NOMO-1 treated with DMSO at 0.1 percent for 48 hours (cell line): ENCODE measurements at regions not wholly inside any gene's neighbourhood (a gene's known extent, or its start where the extent isn't known, plus 50 kb on each side); places are given as distances from the start of the nearest gene placed in this dataset.

Source experiments
- DNase-seq: peaks from one replicate; lab custom pipeline; 2025; ENCODE audit not compliant: unreplicated experiment; lab: John Stamatoyannopoulos, UW

DNA sequence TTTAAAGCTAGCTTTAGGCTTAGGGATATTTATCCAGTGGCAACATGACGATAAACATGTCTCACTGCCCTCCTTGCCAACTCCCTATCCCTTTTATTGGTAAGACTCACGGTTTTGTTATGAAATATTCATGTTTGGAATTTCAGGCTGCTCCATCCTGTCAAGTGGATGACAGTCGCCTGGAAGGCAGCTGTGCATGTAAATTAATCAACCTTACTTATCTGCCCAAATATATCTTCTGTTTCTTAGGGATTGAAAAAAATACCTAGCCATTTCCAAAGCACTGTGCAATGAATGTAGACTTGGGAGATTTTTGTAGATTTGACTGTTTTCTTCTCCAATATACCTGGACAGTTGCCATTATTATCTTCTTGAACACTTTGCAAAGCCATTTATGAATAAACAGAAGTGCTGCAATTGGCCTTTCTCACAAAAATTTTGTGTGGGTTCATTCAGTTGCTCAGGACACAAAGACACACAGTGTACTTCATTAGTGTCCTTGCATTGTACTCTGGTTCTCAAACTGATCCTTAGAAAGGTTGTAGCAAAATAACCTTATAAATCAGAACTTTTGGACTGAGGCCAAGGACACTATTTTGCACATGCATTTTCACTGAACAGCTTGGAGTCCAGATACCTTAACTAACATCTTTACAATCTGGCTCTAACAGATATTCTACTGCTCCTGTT, 889.4 kb upstream of the SEMA6A start:
- DNase-seq = no peak

DNA sequence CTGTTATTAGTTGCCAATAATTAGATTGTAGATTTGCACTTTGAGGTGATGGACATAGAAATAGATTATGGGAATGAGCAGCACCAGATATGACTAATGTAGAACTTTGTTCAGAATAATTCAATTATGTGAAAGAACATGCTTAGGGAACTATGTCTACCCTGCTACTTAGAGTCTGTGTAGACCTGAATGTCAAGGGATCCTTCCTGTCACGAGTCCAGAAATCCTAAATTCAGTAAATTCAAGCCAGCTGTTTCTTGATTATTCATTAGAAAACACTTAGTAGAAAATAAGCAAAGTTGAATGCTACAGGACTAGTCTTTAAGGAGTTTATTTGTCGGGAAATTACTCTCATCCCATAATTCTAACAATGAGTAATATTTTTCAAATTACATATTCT, 887.3 kb upstream of the SEMA6A start:
- DNase-seq = no peak

DNA sequence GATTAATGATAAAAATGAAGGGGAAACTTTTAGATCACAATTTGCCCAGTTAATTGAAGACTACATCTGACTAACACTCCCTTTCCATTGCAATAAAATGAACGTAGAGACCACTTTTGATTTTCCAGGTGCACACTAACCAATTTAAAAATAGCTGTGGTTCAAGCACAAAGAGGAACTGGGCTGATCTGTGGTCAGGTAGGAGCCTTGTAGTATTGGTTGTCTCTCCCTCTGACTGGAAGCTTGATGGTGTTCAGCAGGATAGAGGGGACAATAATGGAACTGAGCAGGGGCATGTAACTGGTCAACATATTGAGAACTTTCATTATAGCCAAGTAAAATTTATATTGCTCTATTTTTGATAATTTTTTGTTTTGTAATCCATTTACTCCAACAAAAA, 886.8 kb upstream of the SEMA6A start:
- DNase-seq = no peak

DNA sequence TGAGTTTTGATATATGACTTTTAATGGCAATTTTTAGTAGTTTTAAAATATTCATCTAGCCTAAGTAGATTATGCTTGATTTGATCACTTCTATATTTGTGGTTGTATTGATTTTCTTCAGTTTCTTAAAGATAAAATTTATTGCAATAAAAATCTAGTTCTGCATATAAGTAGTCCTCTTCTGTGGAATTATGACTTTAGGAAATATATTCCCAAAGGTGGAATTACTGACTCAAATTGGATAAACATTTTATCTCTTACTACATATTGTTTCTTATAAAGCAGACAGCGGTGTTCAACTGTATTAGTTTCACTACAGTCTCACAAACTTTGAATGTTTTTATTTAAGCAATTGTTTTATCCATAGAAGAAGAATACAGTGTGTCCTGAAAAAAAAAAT, 883.0 kb upstream of the SEMA6A start:
- no peak for DNase-seq

DNA sequence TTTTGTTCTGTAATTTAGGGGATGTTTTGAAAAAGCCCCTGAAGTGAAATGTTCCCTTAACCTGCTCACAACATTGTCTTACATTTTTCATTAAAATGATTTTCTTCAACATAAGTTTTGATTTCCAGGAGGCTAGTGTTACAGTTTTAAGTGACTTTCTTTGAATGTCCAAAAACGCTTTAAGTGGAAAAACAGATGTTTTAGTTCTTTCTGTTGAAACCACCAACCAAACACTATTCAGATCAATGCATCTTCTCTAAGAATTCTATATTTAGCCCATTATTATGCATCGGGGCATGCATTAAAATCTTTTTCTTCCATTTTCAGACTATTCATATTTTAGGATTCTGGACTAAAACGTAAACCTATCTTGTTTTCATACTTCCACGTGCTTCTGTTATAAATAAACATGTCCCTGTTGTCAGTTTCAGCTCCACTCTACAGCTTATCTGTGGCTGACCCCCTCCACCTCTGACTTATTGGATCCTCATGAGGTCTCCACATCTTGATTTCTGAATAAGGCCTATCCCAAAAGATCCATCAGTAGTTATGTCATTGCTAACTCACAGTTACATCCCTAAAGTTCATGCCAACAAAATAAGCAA, 882.3 kb upstream of the SEMA6A start:
- no peak for DNase-seq

DNA sequence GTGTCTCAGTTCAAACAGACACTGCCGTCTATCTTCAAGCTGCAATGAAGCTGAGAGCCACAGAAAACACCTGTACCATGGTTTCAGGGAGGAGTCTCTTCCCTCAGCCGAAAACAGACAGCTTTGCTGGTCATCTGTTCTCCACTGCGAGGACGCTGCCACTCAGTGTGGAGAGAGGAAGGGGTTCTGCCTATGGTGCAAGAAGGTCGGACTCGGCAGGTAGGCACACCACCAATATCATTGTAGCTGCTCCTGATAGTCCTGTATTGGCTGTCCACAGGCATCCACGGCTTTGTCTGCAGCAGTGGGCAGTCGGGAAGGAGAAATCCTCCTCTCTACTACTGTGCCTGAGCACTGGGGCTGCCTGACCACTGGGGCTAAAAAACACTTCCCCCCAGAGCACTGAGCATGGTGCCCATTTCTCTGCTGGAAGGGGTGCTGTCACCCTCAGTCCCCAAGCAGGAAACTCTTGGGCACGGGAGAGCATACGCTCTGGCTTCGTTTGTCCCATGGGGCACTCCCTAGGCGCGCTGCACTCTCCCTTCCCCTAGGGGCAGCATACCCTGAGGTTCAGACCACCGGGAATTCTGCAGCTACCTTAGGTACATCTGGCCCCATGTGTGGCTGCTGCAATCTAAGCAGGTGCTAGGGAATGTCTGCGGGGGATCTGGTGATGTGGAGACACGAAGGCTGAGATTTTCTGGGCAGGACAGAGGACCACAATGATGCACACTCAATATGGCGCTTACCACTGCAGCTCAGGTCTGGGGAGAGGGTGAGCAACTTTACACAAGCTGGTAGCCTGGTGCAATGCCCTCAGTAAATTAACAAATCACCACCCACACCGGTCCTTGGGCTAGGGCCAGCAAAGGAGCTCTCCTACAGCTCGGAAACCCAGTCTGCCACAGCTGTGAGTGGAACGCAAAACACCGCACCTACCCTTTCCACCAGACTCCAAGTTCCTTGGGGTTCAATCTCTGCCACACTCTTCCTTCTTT, 880.9 kb upstream of the SEMA6A start:
- no peak for DNase-seq

DNA sequence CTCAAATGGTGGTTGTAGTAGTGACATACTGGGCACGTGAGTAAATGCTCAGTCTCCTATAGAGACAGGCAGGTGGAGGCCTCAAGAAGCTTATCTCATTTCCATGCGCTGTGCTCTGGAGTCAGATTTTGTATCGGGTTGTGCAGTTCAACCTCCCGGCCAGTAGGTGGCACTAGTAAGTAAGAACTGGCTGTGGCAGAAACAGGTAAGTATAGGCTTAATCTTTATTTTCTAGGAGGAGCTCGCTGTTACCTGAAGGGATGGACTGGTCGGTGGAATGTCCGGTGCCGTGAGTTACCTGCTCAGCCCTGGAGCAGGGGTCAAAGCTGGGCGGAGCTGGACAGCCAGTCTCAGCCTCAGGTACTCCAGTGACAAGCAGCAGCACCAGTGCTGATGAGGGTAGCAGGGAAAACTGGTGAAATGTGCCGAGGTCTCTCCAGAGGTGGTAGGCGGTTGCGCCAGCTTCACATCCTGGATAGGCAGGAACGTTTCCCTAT, 880.1 kb upstream of the SEMA6A start:
- peak; percentile 22 for DNase-seq

DNA sequence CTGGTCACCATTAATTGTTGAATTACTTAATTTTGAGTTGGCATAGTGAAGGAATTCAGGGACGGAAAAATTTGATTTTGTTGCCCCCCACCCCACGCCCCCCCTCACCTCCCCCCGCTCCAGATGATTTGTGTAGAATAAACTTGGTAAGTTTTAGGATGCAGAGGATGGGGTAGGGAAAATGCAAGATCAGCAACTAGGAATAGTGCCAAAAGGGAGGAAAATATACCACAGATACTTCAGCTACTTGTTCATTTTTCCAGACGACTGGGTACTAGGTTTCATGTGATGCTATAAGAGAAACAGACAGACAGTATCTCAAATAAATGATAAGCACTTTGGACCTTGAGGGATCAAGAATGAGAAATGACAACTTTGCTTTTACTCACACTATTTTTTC, 862.2 kb upstream of the SEMA6A start:
- no peak for DNase-seq

DNA sequence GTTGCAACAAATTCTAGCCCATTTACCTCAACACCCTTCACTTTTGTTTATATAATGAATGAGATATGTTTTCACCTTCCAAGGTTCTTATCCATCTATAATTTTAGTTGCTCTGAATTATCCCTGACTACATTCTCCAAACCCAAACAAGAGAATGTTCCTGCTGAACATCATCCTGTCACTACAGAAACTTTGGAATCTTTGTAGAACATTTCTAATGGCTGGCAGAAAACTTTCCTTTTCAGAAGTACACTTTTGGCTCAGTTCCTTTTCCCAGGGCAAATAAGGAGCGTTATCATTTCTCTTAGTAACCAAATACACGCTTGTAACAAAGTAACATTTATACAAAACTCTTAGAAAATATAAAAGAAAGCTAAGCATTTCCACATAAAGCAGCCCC, 860.6 kb upstream of the SEMA6A start:
- DNase-seq = no peak

DNA sequence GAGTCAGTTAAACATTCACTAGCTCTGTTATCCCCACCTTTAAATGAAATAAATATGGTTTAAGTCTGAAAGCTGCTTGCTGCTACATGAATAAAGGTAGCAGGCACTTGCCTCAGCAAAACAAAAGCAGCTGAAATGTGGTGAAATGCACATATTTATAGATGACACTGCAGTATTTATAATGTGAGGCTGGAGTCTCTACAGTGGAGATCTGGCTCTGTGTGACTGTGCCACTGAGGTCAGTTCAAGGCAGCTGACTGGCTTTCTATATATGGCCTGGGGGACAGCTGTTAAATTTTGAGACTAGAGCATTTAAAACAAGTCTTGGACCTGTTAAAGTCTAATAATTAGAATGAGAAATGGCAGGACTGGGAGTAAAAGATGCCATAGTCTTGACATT, 859.6 kb upstream of the SEMA6A start:
- no peak for DNase-seq

DNA sequence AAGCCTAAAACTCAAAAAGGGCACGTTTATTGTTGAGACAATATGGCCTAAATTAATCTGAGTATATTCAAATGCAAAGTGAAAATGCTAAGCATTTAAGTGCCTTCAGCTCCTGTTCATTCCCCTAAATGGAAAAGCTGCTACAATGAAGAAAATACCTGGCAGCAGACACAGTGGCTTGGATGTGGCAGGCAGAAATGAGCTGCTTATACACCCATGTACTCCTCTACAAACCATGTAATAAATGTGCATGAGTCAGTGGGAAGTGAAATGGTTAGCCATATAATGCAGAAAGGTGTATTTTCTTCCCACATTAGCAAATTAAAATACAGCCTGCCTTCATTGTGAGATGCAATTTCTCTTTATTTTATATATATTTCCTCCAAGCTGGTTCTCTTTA, 859.2 kb upstream of the SEMA6A start:
- no peak for DNase-seq

DNA sequence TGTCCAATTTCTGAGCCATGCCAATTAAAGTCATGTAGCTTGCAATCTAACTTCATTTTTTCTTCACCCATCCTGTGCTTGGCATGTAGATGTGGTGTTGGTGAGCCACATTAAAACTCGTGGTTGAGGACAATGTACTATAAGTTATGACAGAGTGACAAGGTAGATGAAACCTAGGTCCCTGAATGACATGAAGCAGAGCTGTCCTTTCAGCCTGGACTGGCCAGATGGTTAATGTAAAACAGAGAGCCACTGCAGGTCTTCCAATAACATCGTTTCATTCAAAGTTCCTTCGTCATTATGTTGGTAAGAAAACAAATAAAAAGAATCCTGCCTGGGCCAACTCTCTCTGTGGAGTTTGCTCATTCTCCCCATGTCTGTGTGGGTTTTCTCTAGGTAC, 856.5 kb upstream of the SEMA6A start:
- DNase-seq = no peak

DNA sequence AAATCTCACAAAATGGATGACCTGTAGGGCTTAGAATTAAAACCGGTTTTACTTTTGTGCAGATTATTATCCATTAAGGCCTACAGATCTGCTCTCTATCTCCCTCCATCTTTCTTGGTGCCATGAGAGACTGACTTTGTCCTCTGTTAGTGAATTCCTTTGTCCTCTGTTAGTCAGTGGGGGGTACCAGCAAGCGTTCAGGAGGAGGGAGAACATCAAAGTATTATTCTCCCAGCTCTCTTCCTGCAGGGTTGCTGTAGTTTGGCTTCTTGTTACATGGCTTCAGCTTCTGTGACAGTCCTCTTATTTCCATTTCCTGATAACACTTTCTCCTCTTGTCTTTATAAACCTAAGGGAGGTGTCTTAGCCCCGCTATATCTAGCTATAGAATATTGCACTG, 850.5 kb upstream of the SEMA6A start:
- no peak for DNase-seq

DNA sequence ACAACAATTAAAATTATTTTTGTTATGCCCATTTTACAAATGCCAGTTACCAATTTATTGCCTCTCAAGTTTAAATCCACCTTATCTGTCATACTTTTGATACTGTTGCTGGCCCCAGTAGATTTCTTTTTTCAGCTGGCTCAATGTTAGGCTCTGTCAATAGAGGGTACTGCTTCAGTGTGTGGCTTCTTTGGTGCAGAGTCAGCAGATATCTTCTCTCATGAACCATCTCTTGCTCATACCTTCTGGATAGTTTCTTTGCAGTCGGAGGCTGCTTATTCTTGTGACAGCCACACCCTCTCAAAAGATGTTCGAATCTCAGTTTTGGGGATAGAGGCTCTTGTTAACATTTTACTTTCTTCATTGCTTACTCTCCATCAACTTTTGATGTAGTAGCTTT, 849.9 kb upstream of the SEMA6A start:
- DNase-seq = no peak

DNA sequence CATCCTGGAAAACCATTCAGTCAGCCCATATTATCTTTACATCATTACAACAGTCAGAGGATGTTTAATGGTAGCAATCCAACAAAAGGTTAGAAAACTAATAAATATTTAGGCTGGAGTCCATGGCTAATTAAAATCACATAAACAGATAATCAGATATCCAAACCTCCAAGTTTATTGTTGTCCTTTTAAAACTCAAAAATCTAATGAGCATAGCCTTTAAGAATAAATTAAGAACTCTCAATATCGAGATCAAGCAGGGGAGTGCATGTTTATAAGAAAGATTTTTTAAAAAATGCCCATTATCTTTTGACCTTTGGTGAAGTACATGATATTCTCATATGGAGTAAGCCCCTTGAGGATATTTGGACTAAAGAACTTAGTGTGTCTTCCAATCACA, 842.9 kb upstream of the SEMA6A start:
- DNase-seq = no peak

DNA sequence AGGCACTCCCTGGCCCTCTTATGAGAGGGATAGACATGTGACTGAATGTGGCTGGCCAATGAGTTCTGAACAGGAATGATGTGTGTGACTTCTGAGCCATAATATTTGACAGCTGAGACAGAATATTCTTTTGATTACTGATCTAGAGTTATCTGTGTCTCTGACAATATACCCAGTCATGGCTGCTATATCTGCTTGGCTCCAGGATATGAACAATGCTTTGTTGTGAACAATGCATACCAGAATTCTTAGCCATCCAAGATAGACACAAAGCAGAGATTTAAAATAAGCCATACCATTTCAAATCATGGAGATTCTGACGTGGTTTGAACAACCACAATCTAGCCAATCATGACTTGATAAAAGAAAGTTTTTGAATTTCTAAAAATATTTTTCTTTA, 840.3 kb upstream of the SEMA6A start:
- no peak for DNase-seq

DNA sequence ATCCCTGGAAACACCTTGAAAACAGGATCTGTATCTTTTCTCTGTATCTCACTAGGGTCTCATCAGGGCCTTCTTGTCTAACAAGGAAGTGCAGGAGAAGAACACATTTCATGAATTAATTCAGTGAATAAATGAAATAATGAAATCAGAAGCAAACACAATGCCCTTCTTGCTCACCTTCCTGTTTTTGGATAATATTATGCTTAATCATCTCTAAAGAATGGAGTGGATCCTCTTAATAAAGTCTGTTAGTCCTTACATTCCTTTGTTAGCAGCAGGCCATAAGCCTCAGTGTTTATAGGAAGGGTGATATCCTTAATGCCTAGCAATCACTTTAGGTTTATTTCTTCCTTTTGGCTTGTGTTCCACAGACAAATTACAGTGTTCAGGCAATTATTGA, 837.1 kb upstream of the SEMA6A start:
- DNase-seq = no peak

DNA sequence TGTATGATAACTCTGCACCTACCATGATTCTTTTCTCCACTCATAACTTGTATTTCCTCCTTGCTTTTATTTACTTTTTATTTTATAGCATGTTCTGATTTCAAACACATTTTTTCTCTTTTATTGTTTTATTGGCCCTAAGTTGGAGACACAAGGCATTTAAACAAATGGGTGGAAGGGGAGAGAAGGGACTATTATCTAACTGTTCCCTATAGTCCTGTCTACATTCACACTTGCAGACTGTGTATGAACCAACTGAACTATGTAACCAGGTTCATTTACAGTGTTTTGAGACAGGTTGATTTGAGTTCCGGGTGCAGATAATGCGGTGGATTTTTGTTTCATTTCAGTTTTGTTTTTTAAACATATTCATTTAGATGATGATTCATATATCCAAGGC, 830.6 kb upstream of the SEMA6A start:
- no peak for DNase-seq

DNA sequence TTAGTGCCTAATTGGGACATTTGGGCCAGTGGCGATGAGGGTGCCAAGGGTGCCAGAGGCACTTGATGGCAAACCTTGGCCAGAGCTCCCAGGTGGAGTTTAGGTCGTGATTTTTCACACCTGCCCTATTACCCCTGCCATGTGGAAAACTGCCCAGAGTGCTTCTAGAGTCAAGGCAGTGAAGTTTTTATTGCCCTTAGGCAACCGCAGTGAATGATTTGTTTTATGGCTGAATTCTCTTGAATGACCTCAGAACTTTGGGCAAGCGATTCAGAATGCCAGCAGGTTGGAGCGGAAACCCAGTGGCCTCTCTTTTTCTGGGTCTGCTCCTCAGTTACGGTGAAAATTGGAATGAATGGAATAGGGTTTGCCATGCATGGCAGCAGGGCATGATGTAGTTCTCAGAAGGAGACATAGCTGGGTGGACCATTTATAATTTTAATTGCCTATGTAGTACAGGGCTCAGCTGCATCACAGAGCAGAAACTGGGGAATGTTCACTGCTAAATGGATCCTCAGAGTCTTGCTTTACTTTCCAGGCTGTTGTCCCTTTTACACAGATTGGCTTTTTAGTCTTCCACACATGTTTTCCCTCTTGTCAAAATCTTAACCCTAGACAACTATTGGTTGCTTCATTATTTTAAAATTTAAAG, 820.0 kb upstream of the SEMA6A start:
- no peak for DNase-seq

DNA sequence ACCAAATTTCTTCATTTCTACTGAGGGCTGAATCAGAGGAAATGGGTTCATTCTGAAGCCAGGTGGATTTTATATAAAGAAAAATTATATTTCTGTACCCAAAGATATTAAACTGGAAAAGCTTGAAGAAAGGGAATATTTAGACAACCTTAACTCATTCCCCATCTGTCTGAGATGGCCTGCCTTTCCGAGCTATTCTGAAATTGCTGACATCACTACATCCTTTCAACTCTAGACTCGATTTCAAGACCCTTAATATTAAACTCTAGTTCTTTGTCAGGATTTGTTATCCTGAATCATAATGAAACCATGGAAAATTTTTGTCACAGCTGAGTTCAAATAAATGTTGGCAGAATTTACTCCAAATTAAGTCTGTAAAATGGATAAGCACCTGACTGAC, 818.5 kb upstream of the SEMA6A start:
- DNase-seq = no peak

DNA sequence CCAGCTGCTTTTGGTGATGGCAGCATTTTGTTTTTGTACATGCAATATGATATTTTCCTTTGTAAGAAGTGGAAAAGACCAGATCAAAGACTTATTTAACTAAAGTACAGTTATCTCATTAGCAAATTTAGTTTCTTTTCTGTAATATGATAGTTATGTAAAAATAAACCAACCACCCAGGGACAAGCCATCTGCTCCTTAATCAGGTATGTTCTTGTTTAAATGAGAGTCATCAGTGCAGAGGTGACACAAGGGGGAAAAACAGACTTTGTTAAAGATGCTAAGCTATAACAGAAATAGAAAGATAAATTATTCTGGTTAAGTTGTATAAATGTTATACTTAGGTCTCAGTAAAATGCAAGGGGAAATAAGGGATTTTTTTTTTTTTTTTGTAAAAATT, 805.7 kb upstream of the SEMA6A start:
- DNase-seq = no peak
